Suppressor macrophage treated with lipopolysaccharide for 1 hour (primary cell): ENCODE measurements at regions not wholly inside any gene's neighbourhood (a gene's known extent, or its start where the extent isn't known, plus 50 kb on each side); places are given as distances from the start of the nearest gene placed in this dataset.
"Not testable (repeated sequence)": the region's sequence is repeated elsewhere in the genome, so short reads cannot be mapped to it uniquely, and the experiment has no call there.

Source experiments
- DNase-seq, 3 donors: peaks; one replicate each; pipeline ENCODE4 v3.0.0-alpha.2; 2020 to 2022

DNA sequence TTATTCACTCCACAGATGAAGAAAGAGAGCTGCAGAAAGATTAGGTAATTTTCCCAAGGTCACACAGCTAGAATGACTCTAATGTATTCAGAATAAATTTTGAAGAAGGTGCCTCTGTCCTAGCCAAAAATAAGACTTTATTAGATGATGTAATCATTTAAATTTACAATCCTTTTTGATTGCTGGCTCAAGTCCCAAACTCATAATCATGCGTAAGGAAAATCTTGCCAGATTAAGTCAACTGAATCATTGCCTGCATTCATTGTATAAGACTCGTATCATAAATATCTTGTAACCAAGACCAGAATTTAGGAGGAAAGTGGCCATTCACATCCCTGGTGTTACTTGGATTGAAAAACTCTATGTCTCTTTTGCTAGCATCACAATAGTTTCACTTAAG lies 53.1 kb upstream of the STK39 start:
- DNase-seq, result no peak

- DNase-seq, result no peak
These were observed 56.8 kb upstream of the STK39 start for GRCh38 chr2:168304024-168304681.

- no peak for DNase-seq
These were observed 60.0 kb upstream of the STK39 start for GRCh38 chr2:168307379-168307778.

- no peak for DNase-seq
These were observed 63.2 kb upstream of the STK39 start for GRCh38 chr2:168310580-168310979.

- no peak for DNase-seq
These were observed 64.0 kb upstream of the STK39 start for GRCh38 chr2:168311261-168311910.

DNA sequence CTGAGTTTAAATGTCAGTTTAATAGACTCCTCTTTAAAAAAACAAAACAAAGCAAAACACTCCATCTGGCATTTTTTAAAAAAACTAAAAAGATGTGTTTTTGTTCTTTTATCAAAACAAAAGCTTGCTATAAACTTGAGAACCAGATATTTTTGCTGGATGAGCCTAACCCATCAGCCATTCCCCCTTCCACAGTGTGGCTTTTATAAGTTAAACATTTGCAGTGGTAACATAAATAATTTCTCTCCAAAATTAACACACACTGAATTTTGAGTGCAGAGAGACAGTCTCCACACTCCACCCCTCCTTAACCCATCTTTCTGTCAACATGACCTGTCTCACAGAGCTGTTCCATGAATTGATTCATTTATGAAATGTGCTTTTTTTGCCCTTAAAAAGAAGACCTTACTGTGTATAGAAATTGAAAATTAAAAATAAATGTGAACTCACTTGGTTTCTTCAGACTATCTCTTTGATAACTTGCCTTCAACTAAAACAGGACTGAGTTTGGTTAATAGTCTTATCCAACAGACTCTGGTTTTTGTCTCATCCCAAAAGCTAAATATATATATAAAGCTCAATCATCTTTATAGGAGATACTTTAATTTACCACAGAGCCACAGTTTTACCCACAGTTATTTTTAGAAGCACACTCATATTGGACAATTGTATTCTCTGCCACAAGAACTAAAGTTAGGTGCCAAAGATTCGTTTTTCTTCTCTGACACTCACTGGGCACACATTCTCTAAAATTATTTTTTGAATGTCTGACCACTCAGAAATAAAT lies 64.8 kb upstream of the STK39 start:
- DNase-seq, result no peak

- DNase-seq, result peak in 2 of 3 donors; percentile 11 to 22
These were observed 66.8 kb upstream of the STK39 start for GRCh38 chr2:168314236-168314635.

GRCh38 chr2:168315331-168316072 lies 68.1 kb upstream of the STK39 start:
- DNase-seq, result no peak

DNA sequence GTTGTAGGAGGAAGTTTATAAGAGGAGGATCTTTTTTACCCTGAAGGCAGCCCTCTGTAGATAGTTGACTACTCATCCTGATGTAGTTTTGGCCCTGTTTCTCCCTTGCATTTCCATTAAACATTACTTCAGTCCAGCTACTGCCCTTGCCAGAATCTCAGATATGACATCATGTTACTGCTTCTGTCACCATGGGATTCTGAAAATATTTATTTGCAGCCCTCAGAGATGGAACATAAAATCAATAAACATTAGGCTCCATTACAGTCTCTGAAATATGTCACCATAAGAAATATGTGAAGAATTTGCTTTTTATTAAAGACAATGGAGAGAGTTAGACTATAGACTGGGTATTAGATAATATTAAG lies 68.7 kb upstream of the STK39 start:
- no peak for DNase-seq

DNA sequence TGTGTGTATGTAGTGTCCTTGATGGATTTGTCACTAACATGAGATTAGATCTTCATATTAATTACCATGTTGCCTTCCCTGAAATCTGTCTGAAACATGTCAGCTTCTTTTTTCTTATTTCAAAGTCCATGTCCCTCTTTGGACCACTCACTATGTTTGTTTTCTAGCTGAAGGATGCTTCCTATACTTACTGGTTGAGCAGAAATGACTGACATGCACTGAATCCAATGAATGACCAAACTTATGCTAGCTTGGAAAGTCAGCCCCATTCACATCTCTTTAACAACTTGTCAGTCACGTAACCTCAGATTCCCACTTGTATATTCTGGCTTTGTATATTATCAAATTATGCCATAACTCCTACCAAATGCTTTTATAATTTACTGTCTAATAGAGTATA lies 69.9 kb upstream of the STK39 start:
- no peak for DNase-seq

- DNase-seq, result no peak
These were observed 72.9 kb upstream of the STK39 start for GRCh38 chr2:168320267-168320666.

DNA sequence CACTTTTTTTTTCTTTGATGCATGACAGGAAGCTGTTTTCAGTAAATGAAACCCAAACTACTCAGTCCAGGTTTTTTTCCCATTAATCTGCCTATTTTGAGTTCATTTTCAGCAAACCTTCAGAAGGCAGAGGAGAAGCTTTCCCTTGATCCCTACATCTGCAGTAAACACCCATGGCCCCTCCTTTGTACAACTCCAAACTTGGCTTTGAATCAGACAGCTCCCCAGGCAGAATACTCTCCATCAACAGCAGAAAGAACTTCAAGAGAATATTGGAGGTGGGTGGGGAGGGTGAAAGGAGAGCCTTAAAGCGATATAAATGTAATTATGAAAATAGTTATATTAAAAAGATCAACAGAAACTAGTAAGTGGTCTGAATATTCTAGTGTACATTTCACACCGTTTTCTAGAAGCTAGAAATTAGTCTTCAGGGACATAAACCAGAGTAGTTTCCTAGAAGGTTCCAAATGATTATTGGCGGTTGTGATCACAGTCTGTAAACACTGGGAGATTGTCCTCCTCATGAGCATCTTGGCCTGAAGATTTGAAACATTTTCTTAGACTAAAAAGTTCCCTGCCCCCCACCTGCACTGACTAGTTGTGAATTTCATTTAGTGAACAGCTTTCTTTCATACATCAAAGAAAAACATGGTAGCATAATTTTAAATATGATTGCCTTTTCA lies 75.1 kb upstream of the STK39 start:
- no peak for DNase-seq

- no peak for DNase-seq
These were observed 76.2 kb upstream of the STK39 start for GRCh38 chr2:168323529-168324021.

- no peak for DNase-seq
These were observed 79.2 kb upstream of the STK39 start for GRCh38 chr2:168326572-168326971.

DNA sequence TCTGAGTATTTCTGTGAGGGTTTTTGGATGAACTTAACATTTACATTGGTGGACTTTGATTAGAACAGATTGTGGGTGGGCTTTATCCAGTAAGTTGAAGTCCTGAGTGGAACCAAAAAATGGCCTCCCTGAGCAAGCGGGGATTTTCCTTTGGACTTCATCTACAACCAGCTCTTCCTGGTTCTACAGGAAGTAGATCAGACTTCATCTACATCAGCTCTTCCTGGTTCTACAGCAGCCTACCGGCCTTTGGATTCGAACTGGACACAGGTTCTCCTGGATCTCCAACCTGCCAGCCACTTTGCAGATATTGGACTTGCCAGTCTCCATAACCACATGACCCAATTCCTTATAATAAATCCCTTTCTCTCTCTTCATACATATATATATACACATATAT lies 79.9 kb upstream of the STK39 start:
- DNase-seq, result no peak

DNA sequence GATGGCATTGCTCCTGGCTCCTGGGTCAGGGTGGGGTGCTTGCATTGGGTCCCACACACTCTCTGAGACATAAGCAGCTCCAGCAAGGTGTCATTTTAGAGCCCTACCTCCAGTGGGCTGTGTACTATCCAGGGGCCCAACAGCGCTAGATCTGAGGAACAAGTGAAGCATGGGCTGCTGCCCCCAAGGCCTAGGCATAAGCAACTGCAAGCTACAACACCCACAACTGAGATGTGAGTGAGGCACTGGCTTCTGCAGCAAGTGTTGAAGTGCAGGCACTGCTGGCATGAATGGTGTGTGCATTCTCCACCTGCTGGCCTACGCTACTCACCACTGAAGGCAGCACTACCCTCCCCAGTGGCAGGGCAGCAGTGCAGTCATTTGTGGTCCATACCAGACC lies 81.0 kb upstream of the STK39 start:
- DNase-seq, result no peak

DNA sequence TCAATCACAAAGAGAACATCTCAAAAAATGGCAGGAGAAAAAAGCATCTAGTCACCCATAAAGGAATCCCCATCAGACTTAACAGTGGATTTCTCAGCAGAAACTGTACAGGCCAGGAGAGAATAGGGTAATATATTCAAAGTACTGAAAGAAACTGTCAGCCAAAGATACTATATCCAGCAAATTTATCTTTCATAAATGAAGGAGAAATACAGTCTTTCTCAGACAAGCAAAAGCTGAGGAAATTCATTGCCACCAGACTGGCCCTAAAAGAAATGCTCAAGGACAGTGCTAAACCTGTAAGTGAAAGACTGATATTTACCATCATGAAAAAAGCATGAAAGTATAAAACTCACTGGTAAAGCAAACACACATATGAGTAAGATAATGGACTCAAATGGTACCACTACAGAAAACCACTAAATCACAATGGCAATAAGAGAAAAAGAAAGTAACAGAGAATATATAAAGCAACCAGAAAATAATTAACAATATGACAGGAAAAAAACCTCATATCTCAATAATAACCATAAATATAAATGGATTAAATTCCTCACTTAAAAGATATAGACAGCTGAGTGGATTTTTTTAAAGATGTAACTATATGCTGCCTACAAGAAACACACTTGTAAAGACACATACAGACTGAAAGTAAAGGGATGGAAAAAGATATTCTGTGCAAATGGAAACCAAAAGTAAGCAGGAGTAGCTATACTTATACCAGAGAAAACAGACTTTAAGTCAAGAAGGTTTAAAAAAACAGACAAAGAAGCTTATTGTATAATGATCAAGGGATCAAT lies 83.4 kb upstream of the STK39 start:
- no peak for DNase-seq

- not testable (repeated sequence) for DNase-seq
These were observed 87.9 kb upstream of the STK39 start for GRCh38 chr2:168335254-168335653.

GRCh38 chr2:168336786-168337388 lies 89.5 kb upstream of the STK39 start:
- no peak for DNase-seq

- no peak for DNase-seq
These were observed 90.9 kb upstream of the STK39 start for GRCh38 chr2:168338292-168338691.

- DNase-seq, result no peak
These were observed 91.5 kb upstream of the STK39 start for GRCh38 chr2:168338803-168339437.
